ENCODE measurements at regions not wholly inside any gene's neighbourhood (a gene's known extent, or its start where the extent isn't known, plus 50 kb on each side); places are given as distances from the start of the nearest gene placed in this dataset.

DNA sequence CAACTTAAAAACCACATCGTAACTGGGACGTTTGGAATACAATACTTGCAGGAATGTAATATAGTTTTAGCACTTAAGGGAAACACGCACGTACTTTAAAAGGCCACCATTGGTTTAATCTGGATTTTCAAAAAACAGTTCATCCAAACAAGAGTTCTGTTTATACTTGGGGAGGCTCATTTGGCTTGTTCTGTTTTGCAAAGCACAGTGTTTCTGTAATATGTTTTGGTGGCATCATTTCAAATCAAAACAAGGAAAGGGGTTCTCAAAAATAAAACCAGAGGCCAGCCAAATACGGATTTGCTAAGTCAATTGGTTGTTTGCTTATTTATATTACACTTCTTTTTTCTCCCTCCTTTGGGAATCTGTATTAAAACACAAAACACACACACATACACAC lies 656.1 kb upstream of the SOX9 start:
- Histone ChIP-seq H3K9me2 (replicated peaks; ENCODE audit: low read depth, low read length) (no peaks in the 10 kb centered on the region), H3K27me3 (ENCODE audit: insufficient read depth, low read length, poor library complexity, severe bottlenecking) (no peaks in the 10 kb centered on the region), H3K36me3 (ENCODE audit: insufficient read depth, low read length) (no peaks in the 10 kb centered on the region), H3K4me3 (ENCODE audit: low read length, poor library complexity, severe bottlenecking) (no peak overlapping the region), H3K79me2 (ENCODE audit: insufficient read depth, low read length) (no peaks in the 10 kb centered on the region), H3K9me3 (ENCODE audit: insufficient read depth, low read depth, low read length) (no peaks in the 10 kb centered on the region), H3K9ac (ENCODE audit: low read depth, low read length, poor library complexity, severe bottlenecking) (no peak overlapping the region), H3K4me2 (ENCODE audit: low read depth, low read length, poor library complexity, severe bottlenecking) (no peak overlapping the region), H3K4me1 (ENCODE audit: insufficient read depth, low read length, poor library complexity, severe bottlenecking) (no peaks in the 10 kb centered on the region), H4K20me1 (ENCODE audit: insufficient read depth, low read length, poor library complexity, severe bottlenecking) (no peaks in the 10 kb centered on the region), H3F3A (ENCODE audit: low read depth) (no peaks in the 10 kb centered on the region), H2AFZ (ENCODE audit: low read length) (no peak overlapping the region)
- TF ChIP-seq, protein P1, sequence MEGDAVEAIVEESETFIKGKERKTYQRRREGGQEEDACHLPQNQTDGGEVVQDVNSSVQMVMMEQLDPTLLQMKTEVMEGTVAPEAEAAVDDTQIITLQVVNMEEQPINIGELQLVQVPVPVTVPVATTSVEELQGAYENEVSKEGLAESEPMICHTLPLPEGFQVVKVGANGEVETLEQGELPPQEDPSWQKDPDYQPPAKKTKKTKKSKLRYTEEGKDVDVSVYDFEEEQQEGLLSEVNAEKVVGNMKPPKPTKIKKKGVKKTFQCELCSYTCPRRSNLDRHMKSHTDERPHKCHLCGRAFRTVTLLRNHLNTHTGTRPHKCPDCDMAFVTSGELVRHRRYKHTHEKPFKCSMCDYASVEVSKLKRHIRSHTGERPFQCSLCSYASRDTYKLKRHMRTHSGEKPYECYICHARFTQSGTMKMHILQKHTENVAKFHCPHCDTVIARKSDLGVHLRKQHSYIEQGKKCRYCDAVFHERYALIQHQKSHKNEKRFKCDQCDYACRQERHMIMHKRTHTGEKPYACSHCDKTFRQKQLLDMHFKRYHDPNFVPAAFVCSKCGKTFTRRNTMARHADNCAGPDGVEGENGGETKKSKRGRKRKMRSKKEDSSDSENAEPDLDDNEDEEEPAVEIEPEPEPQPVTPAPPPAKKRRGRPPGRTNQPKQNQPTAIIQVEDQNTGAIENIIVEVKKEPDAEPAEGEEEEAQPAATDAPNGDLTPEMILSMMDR (conservative IDR thresholded peaks at IDR 0.05; ENCODE audit: low read length) = no peak

DNA sequence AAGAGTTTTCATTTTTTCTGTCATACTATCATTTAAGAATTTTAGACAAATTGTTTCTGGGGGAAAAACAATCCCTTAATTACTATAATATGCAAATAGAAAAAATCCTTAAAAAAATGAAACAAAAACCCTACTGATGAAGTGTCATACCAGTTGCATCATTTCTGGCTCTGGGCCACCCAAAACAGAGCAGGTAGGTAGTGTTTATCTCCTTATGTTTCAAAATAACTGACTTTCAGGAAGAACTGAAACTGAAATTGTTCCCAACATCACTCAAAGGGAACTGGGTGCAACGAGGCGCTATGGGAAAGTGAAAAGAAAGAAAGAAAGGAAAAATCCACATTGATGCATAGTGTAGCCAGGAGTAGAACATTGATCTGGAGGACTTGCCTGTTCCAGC lies 653.1 kb upstream of the SOX9 start:
- Histone ChIP-seq H3K36me3 (ENCODE audit: insufficient read depth, low read length) (no peaks in the 10 kb centered on the region), H3K79me2 (ENCODE audit: insufficient read depth, low read length) (no peaks in the 10 kb centered on the region), H3K4me1 (ENCODE audit: insufficient read depth, low read length, poor library complexity, severe bottlenecking) (no peaks in the 10 kb centered on the region), H3K9me3 (ENCODE audit: insufficient read depth, low read depth, low read length) (no peaks in the 10 kb centered on the region), H3K4me2 (ENCODE audit: low read depth, low read length, poor library complexity, severe bottlenecking) (no peak overlapping the region), H3K4me3 (ENCODE audit: low read length, poor library complexity, severe bottlenecking) (no peak overlapping the region), H3F3A (ENCODE audit: low read depth) (no peaks in the 10 kb centered on the region), H3K27me3 (ENCODE audit: insufficient read depth, low read length, poor library complexity, severe bottlenecking) (no peaks in the 10 kb centered on the region), H3K9me2 (replicated peaks; ENCODE audit: low read depth, low read length) (no peaks in the 10 kb centered on the region), H4K20me1 (ENCODE audit: insufficient read depth, low read length, poor library complexity, severe bottlenecking) (no peaks in the 10 kb centered on the region), H3K9ac (ENCODE audit: low read depth, low read length, poor library complexity, severe bottlenecking) (no peak overlapping the region), H2AFZ (ENCODE audit: low read length) (no peak overlapping the region)
- TF ChIP-seq, protein P1 (conservative IDR thresholded peaks at IDR 0.05; ENCODE audit: low read length) = no peak
- no peak for TF ChIP-seq EZH2phosphoT487 (IDR thresholded peaks at IDR 0.05; ENCODE audit: borderline replicate concordance)

DNA sequence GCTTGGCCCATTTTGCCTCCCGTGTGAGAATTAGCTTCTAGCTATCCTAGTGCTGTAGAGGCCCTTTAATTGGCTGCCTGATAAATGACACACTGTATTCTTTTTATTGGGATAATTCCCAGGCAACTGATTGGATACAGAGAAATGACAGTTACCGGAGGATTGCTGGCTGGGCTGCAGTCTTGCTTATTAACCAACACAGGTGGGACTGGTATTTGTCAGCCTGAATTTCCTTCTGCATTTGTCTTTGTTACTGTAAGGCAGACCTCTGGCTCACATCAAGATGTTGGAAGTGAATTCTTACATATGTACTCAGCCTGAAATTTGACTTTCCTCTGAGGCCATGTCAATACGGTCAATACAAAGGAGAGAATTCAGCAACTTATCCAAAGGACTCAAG lies 650.8 kb upstream of the SOX9 start:
- Histone ChIP-seq H2AFZ (ENCODE audit: low read length) (no peak overlapping the region), H4K20me1 (ENCODE audit: insufficient read depth, low read length, poor library complexity, severe bottlenecking) (no peaks in the 10 kb centered on the region), H3K79me2 (ENCODE audit: insufficient read depth, low read length) (no peaks in the 10 kb centered on the region), H3K9me2 (replicated peaks; ENCODE audit: low read depth, low read length) (no peaks in the 10 kb centered on the region), H3K27me3 (ENCODE audit: insufficient read depth, low read length, poor library complexity, severe bottlenecking) (no peaks in the 10 kb centered on the region), H3K4me3 (ENCODE audit: low read length, poor library complexity, severe bottlenecking) (no peak overlapping the region), H3K36me3 (ENCODE audit: insufficient read depth, low read length) (no peaks in the 10 kb centered on the region), H3K4me2 (ENCODE audit: low read depth, low read length, poor library complexity, severe bottlenecking) (no peak overlapping the region), H3K4me1 (ENCODE audit: insufficient read depth, low read length, poor library complexity, severe bottlenecking) (no peaks in the 10 kb centered on the region), H3F3A (ENCODE audit: low read depth) (no peaks in the 10 kb centered on the region), H3K9me3 (ENCODE audit: insufficient read depth, low read depth, low read length) (no peaks in the 10 kb centered on the region), H3K9ac (ENCODE audit: low read depth, low read length, poor library complexity, severe bottlenecking) (no peak overlapping the region)
- TF ChIP-seq, protein P1 (conservative IDR thresholded peaks at IDR 0.05; ENCODE audit: low read length) = no peak
- no peak for TF ChIP-seq EZH2phosphoT487 (IDR thresholded peaks at IDR 0.05; ENCODE audit: borderline replicate concordance)

Measured in Loucy (cell line).